GM21390 (cell line): ENCODE measurements at regions not wholly inside any gene's neighbourhood (a gene's known extent, or its start where the extent isn't known, plus 50 kb on each side); places are given as distances from the start of the nearest gene placed in this dataset.

Experiments
- ATAC-seq: cut with Tn5 transposase; IDR thresholded peaks from one replicate; pipeline ENCODE4 v1.9.1; 2021; ENCODE audit not compliant: unreplicated experiment

DNA sequence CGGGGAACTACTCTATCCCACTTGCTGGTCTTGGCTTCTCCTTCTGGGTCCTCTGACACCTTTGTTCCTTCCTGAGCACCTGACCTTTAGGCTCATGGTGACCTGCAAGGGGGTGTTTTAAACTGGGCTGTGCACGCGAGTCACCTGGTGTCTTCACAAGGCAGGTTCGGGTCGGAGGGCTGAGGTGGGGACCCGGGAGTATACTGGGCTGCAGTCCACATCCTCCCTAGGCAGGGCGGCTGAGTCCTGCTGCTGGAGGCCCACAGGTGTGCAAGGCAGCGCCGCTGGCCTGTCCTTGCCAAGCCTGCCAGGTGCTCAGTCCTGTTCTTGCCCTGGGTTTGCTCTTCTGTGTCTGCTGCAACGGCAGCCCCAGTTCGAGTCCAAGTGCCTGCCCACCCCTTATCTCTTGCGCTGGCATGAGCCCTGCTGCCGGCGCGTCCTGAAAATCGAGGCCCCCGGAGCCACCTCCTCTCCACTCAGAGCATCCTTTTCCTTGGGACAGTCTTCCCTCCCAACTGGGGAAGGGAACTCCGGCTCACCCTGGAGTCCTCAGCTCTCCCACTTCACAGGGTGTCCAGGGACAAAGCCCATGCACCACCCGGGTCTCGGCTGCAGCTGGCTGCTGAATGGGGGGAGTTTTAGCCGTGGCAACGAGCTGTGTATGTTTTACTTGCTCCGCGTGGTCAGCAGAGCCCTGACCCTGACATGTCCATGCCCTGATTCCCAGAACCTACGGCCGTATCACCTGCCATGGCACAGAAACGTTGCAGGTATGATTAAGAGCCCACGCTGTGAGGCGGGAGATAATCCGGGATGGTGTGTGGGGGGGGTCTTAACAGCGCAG lies 193.5 kb downstream of the TEX29 start:
- ATAC-seq: no peak

GRCh38 chr13:111514610-111515306 lies 194.3 kb downstream of the TEX29 start:
- no peak for ATAC-seq

DNA sequence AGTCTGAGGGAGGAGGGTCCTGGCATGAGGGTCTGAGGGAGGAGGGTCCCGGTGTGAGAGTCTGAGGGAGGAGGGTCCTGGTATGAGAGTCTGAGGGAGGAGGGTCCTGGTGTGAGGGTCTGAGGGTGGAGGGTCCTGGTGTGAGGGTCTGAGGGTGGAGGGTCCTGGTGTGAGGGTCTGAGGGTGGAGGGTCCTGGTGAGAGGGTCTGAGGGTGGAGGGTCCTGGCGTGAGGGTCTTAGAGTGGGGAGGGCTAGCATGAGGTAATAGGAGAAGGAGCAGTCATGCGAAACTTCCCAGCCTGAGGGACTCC lies 194.8 kb downstream of the TEX29 start:
- ATAC-seq: no peak

DNA sequence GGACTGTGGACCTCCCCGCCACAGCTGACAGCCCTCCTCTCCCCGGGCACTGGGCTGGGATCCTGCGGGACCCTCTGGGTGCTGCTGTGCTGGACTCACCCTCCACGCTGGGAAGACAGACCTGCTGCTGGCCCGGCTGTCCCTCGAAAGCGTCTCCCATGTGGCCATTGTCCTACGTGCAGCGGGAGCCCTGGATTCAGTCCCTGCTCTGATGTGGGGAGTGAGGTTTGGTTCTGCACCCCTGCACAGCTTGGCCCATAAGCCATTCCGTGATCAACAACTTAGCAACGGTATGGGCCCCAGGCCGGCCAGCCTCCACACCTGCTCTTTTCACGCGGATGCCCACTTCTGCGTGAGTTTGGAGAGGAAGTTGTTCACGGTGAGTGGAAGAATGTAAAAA lies 195.2 kb downstream of the TEX29 start:
- ATAC-seq: no peak

GRCh38 chr13:111516712-111517640 lies 196.5 kb downstream of the TEX29 start:
- no peak for ATAC-seq

- no peak for ATAC-seq
Observed at GRCh38 chr13:111517641-111518010, 197.2 kb downstream of the TEX29 start.

DNA sequence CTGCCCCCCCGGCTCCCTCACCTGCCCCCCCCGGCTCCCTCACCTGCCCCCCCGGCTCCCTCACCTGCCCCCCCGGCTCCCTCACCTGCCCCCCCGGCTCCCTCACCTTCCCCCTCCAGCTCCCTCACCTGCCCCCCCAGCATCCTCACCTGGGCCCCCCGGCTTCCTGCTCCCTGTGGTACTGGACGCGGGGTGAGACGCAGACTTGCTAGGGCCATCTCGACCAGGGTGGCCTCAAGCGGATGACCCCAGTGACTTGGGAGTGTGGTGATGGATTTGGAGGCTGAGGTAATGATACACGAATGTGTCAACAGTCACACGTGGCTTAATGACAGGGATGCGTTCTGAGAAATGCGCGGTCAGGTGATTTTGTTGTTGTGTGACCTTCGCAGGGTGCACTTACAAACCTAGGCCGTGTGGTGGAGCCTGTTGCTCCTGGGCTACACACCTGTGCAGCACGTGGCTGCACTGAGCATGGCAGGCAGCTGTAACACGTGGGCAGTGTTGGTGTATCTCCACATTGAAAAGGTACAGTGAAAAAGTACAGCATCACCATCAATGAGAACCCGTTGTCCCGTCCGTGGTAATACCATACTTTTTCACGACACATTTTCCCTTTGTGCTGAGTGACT lies 197.8 kb downstream of the TEX29 start:
- ATAC-seq: no peak

DNA sequence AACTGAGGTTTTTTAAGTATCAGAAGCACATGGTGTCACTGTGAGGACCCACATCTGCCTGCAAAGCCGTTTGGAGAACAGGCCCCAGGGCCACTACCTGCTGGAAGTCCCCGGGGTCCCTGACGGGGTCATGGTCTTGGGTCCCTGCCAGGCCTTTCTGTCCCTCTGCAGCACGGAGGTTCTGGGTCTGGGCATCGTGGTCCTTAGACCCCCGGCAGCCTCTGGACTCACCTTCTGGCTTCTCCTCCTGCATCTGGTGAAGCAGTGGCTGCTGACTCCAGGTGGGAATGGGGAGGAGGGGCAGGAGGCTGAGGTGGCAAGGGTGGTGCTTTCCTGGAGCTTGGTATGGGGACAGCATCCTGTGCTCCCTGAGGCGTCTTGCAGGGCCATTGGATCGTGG lies 198.6 kb downstream of the TEX29 start:
- no peak for ATAC-seq

GRCh38 chr13:111519490-111520170 lies 199.2 kb downstream of the TEX29 start:
- ATAC-seq: no peak

GRCh38 chr13:111521030-111521429 lies 200.6 kb downstream of the TEX29 start:
- ATAC-seq: no peak

DNA sequence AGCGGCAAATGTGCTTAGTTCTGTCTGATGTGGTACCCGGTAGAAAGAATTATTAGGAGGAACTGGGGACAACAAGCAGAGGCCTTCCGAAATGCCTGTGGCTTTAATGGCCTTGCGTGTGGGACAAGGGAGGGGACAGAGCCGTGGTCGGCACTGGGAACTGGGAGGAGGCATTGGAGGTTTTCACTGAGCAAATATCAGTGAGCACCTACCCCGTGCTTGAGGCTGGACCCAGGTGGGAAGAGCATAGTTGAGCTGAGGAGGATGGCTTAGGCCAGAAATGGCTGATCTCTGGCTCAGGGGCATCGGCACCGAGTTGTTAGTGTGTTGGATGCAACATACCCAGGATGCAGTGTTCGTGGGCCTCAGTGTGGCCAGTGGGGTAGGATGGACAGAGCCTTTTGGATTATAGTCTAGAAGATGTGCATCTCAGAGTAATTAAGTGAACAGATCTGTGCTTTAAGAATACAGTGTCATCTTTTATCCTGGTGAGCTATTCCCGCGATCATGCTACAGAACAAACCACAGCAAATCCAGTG lies 201.3 kb downstream of the TEX29 start:
- ATAC-seq: no peak

GRCh38 chr13:111525320-111526118 lies 205.1 kb downstream of the TEX29 start:
- no peak for ATAC-seq

GRCh38 chr13:111526922-111527321 lies 206.5 kb downstream of the TEX29 start:
- no peak for ATAC-seq

DNA sequence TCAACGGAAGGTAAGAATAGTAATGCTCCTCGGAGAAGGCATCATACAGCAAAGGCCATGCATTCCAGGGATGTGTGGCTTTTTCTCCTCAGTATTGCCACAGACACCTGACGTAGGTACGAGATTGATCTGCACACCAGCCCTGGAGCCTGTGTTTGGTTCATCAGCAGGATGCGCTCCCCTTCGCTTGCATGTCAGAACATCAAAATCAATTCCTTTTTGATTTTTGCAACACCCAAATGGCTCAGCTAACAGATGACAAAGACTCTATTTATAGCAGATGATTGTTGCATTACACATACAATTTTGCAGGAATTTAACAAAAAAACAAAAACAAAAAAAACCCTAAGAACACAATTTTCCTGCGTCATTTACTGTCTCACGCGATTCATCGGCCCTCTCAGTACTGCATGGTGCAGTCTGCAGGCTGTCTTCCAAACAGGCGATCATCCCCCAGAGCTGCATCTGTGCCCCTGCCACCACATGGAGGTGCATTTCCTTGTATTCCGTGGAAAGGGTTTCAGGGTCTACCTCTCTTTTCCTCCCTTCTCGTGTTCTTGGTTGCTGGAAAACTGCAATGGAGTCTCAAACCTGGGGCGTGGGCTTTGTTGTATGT lies 207.3 kb downstream of the TEX29 start:
- ATAC-seq: no peak

- no peak for ATAC-seq
Observed at GRCh38 chr13:111528513-111528912, 208.1 kb downstream of the TEX29 start.

GRCh38 chr13:111530137-111530870 lies 209.9 kb downstream of the TEX29 start:
- no peak for ATAC-seq

DNA sequence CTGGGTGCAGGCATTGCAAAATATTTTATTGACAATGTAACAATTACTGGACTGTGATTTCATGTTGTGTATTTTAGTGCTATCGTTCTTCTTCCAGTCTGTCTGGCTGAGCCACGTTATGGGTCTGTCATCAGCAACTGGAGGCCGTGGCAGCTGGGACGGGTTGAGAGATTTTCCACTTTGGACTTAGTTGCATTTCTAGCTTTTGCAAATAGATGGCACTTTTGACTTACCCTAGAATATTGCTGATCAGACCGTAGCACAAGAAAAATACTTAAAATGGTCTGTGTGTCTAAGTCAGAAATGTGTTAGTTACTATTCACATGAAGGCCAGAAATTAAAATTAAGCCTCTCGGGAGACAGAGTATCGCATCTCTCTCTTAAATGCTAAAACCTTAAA lies 211.1 kb downstream of the TEX29 start:
- ATAC-seq: no peak

DNA sequence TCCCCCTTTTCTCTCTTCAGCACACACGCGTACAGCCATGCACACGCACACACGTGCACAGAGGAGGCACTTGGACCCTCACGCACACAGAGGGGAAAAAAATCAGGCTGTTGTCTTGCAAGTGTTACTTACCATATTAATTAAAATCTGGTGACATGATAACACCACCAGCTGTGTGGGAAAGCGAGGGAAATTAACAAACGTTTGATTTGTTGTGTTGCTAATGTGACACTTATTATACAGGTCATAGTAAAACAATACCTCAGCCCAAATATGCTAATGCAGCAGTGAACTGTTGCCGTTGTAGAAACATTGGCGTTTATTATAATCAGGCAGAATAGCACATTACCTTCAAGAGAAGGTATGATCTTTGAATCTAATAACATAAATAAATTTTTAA lies 211.7 kb downstream of the TEX29 start:
- ATAC-seq: no peak
